ENCODE measurements at regions not wholly inside any gene's neighbourhood (a gene's known extent, or its start where the extent isn't known, plus 50 kb on each side); places are given as distances from the start of the nearest gene placed in this dataset.
"Not testable (repeated sequence)": the region's sequence is repeated elsewhere in the genome, so short reads cannot be mapped to it uniquely, and the experiment has no call there.

DNA sequence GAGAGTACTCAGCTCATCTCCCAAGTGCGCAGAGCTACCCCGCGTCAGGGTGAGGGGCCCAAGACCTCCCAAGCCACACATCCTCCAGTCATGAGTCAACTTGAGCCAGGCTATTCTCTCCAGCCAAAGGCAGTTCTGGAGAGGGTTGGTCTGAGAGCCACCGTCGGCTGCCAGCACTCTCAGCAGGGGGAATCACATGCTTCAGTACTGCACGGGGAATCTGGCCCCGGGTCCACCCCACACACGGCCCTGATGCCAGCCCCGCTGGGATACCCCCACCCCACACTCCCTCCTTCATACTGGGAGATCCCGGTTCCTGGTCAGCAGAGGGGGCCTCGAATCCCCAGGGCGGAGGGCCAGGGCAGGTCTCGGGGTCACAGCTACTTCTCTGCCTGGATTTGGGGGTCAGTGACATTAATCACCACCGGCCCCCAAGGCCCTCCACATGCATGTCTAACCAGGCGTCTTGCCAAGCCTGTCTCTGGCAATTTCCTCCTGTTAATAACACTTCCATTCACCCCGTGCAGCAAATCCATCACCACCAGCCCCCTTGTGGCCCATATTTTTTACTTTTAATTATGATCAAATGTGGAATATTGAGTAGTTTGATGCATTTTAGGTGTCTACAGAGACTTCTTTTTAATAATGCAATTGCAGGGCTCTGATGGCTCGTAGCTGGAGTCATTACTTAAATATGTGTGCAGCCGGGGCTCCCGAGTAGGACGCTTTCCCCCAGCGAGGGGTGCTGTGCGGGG lies 102.9 kb upstream of the PPP1R26 start:
- DNase-seq (ENCODE audit: low read depth): no peak

DNA sequence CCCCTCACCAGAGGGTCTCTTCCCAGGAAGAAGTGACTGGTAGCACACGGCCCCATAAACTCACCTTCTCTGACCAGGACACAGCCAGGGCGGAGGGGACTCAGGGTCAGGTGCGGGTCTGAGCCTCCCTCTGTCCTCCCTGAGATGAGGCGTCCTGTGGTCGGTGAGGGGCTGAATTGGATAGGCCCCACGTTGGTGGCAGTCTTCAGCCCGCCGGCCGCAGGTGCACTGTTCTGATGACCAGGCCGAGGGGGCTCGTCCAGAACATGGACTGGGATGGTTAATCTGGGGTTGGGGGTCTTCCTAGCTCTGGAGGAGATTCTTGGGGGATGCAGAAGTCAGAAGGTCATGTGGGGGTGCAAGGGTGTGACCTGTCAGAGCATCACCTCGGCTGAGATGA lies 102.2 kb upstream of the PPP1R26 start:
- DNase-seq (ENCODE audit: low read depth): no peak

DNA sequence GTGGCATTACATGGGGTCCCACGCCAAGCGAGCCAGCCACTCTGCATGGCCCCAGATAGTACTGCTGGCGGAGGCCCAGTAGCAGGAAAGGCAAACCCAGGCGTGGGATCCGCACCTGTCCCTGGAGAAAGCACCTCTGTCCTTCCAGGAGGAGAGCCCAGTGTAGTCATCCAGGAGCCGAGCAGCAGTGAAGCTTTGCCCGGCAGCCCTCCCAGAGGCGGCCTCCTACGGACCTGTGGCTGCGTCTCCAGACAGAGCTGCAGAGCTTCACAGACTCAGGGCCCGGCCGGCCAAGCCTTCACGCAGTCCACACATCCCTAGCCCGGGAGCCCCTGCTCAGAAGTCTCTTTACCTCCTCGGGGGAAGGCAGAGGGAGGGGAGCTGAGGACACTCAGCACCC lies 100.8 kb upstream of the PPP1R26 start:
- DNase-seq (ENCODE audit: low read depth): no peak

DNA sequence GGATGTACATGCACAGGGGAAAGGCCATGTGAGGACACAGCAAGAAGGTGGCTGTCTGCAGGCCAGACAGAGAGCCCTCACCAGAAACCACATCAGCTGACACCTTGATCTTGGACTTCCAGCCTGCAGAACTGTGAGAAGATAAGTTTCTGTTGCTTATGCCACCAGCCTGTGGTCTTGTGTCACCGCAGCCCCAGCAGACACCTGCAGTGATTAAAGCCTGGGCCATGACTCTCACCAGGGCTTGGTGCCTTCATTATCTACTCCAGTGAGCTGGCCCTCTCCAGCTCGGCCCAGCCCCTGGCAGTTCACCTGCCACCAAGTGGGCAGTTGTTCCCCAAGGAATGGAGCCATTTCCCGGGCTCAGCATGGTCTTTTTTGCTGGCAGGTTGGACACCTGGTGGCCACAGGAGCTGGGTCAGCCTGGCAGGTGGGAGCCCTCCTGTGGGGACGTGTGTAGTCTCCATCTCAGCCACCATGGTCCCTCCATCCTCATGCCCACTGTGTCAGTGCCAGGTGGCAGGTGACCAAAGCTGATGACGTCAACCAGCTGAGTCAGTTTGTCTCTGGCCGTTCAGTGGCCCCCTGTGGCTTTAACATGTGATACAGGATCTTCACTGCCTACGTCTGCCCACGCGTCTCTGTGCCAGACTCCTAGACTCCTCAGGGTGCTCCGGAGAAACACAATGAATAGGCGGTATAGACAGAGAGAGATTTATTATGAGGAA lies 99.9 kb upstream of the PPP1R26 start:
- no peak for DNase-seq (ENCODE audit: low read depth)

DNA sequence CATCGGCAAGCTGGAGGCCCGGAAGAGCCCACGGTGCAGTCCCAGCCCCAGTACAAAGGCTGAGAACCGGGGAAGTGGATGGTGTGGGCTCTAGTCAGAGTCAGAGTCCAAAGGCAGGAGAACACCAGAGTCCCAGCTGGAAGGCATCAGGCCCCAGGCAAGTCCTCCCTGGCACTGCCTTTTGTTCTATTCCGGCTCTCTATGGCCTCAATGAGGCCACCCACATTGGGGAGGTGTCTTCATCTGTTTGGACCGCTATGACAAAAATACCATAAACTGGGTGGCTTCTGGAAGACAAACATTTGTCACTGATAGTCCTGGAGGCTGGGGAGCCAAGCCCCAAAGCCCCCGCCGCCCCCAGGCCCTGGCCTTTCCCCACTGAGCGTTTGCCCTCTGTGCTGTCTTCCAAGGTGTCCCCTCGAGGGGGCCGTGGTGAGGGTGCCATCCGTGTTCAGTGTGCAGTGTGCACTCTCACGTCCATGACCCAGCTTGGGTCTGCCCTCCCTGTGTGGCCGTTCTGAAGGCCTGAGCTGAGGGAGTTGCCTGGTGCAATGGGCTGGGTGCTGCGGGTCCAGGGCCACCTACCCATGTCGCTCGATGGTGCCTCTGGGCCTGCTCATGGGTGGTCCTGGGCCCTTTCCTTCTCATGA lies 99.1 kb upstream of the PPP1R26 start:
- no peak for DNase-seq (ENCODE audit: low read depth)

DNA sequence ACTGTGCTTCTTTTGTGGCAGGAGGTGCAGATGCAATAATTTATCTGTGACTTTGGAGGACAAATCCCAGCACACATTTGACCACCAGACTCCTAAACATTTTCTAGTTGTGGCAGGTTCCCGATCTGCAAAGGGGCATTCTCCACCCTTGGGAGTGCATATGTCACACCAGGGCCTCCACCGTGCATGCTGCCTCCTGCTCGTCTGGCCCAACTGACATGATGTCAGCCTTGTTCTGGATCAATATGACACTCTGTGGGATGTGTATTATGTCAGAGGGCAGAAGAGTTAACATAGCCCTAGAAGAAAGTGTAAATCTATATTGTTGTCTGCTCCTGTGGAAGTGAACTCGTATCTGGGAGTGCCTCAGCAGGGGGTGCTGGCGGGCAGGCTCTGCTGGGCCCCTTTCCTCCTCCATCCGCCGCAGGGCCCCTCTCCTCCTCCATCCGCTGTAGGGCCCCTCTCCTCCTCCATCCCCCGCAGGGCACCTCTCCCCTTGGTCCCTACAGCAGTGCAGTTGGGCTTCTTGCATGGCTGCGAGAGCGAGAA lies 97.7 kb upstream of the PPP1R26 start:
- no peak for DNase-seq (ENCODE audit: low read depth)

DNA sequence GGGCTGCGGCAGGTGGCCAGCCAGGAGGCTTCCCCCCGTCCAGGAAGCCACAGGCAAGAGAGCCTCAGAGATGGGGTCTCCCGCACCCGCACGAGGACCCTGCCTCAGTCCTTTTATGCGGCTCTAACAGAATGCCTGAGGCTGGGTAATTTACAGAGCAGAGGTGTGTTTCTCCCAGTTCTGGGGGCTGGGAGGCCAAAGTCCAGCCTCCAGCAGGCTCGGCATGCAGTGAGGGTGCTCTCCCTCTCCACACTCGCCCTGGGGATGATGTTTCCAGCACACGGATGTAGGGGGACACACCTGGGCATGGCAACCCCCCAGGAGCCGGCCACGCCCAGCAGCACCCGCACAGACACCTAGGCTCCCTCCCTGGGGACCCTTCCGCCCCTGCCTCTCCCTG lies 95.4 kb upstream of the PPP1R26 start:
- no peak for DNase-seq (ENCODE audit: low read depth)

DNA sequence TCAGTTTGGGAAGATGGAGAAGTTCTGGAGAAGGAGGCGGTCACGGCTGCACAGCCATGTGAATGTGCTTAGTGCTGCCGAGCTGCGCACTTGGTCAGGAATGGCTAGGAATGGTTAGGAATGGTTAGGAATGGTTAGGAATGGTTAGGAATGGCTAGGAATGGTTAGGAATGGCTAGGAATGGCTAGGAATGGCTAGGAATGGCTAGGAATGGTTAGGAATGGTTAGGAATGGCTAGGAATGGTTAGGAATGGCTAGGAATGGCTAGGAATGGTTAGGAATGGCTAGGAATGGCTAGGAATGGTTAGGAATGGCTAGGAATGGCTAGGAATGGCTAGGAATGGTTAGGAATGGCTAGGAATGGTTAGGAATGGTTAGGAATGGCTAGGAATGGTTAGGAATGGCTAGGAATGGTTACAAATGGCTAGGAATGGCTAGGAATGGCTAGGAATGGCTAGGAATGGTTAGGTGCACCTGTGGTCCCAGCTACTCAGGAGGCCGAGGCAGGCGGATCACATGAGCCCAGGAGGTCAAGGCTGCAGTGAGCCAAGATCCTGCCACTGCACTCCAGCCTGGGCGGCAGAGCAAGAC lies 94.7 kb upstream of the PPP1R26 start:
- not testable (repeated sequence) for DNase-seq (ENCODE audit: low read depth)

DNA sequence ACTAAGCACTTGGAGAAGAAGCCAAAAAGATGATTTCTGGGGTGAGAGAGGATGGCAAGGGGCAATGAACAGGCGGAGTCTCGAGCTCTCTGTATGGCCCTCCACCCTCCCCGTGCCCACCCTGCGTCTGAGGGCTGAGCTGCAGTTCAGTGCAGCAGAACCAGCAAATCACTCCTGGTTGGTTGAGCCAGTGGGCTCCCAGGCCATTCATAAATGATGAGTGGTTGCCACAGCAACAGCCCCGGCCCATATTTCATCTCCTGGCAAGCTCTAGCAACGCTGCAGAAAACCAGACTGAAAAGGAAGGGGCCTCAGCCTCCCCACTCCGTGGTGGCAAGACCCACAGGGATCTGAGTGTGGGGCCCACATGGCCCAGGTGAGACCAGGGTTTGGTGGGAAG lies 93.8 kb upstream of the PPP1R26 start:
- DNase-seq (ENCODE audit: low read depth): no peak

DNA sequence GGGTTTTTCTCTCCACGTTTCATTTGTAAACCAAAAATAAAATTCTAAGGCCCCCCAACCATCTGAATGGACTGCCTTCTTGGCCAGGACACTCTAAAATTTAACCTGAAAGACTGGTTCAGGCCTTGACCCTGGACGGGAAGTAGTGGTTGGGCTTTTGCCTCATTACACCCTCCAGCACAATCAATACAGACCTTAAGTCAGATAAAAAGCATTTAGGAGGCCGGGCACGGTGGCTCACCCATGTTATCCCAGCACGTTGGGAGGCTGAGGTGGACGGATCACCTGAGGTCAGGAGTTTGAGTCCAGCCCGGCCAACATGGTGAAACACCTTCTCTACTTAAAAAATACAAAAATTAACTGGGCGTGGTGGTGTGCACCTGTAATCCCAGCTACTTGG lies 91.6 kb upstream of the PPP1R26 start:
- DNase-seq (ENCODE audit: low read depth): no peak

DNA sequence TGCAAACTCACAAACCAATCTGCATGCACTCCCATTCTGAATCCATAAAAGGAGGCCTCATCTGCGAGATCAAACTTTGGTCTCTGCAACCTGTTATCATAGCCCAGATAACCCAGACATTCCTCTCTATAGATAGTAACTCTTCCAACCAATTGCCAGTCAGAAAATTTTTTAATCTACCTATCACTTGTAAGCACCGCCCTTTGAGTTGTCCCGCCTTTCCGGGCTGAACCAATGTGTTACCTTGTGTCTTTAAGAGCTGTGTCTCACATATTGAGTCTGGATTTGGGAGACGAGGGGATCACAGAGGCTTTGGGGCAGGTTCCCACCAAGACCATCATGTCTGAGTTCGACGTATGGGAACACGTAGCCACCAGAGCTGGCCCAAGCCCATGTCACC lies 91.1 kb upstream of the PPP1R26 start:
- DNase-seq (ENCODE audit: low read depth): no peak

DNA sequence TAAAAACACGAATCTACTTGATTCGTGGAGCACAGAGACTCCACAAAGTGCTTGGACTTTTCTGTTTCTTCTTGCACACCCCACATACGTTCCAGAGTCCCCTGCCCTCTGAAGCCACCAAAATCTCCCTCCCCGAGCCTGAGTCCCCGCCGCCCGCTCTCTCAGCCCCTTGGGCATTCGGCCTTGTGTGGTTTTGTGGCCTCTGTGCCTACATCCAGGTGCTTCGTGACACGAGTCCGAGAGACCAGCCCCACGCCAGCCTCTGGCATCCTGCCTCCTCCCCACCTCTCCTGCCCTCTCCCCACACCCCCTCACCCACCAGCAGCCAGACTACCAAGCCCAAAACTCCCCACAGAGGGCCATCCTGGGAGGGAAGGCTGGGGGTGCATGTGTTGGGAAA lies 87.8 kb upstream of the PPP1R26 start:
- no peak for DNase-seq (ENCODE audit: low read depth)

DNA sequence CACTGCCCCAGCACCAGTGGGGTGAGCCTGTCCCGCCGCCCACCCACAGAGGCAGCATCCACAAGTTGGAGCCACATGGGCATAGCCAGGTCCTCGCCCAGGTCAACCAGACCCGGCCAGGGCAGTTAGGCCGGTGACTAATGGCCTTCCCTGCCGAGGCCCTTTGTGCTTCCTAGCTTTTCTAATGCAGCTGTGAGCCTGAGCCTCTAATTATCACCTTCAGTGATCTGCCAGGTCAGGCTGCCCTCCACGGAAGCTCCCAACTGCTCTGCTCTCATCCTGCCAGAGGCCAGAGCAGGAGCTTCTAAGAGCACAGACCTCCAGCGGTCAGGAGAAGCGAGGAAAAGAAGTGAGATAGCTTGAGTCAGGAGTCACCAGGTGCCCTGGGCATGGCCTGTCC lies 87.1 kb upstream of the PPP1R26 start:
- no peak for DNase-seq (ENCODE audit: low read depth)

DNA sequence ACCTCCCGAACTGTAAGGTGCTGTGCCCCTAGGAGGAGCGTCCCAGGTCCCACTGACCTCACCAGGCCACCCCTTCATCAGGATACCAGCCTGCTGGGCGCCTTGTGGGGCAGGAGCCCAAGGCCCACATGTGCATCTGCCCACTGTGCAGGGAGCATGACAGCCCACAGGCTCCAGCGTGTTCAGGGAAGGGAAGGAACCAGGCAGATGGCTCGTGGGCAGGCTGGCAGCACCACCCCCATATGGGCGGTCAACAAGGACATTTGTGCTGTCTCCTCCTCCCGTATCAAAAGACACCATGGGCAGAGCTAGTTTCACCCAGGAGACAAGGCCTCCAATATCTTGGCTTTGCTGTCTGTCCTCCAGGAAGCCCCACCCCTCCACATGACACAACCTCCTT lies 85.5 kb upstream of the PPP1R26 start:
- DNase-seq (ENCODE audit: low read depth): no peak

DNA sequence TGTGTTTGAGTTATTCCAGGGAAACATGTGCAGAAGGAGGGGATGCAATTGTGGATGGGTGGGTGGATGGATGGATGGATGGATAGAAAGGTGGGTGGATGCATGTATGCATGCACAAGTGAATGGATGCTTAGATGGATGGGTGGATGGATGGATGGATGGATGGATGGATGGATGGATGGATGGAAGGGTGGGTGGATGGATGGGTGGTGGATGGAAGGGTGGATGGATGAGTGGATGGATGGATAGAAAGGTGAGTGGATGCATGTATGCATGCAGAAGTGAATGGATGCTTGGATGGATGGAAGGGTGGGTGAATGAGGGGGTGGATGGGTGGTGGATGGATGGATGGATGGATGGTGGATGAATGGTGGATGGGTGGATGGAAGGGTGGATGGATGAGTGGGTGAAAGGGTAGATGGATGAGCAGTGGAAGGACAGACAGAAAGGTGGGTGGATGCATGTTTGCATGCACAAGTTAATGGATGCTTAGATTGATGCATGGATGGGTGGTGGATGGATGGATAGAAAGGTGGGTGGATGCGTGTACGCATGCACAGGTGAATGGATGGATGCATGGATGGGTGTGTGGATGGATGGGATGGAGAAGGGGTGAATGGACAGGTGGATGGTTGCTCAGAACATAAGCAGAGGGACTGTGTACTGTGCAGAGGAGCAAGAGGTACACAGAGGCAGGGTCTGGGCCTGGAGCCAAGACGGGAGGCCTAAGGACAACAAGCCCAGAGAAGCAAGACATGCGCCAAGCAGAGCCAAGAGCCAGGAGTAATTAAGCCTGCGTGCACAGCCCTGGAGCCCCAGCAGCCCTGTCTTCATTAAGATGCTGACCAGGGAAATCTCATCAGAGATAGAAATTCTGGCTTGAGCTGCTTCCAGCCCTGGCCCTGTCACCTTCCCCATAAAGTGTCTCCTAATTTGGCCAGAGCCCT lies 84.6 kb upstream of the PPP1R26 start:
- DNase-seq (ENCODE audit: low read depth): no peak

DNA sequence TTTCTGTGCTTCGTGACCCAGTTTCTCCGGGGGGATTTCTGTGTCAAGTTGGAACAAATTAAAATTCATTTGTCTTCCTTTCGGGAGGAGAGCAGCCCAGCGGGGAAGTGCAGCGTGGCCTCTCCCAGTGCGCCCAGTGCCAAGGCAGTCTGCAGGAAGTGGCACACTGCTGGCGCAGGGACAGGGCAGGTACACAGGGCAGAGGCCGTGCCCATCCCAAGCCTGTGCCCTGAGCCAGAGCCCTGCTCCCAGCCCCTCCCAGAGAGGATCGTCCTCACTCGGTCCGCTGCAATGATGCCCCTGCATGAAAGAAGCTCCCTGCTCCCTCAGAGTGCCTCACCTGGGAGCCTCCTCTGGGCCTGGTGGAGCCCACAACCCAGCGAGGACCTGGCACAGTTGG lies 82.4 kb upstream of the PPP1R26 start:
- no peak for DNase-seq (ENCODE audit: low read depth)

DNA sequence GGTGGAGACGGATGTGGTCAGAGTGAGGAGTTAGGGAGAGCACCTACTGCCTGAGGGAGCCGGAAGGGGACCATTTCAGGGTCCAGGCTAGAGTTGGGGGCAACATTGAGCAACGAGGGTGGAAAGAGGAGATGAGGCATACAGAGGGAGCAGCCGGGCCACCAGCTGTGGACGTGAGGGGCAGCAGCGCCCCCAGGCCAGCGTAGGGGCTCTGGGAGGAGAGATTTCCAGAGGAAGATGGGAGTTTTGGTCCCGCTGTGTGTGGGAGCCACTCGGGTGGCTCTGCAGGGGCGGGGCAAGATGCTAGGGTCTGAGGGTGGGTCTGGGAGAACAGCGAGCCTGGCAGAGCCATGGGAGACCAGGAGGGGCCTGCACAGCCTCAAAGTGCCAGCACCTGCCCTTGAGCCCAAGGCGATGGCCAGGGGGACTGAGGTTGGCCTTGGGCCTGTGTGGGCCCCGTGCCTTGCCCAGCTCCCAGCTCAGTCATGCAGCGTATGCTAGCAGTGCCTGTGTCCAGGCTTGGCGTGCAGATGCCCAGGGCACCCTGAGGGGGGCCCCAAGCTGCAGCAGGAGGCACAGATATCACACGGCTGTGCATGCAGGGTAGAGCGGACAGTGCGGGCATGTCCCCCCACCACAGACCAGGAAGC lies 80.5 kb upstream of the PPP1R26 start:
- DNase-seq (ENCODE audit: low read depth): no peak

DNA sequence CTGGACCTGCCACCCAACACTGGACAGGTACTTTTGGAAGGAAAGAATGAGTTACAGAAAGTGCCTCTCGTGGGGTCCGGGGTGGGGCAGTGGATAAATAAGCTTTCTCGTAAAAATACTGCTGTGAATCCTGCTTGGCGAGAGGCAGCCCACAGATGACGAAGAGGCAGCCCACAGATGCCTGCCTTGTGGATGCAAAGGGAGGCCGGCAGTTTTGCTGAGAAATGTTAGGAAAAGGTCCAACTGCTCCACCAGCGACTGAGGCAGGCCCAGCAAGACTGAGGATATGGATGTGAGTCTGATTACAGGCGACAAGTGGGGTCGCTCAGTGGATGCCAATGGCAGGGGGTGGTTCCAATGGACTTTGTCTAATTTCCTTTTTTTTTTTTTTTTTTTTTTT lies 79.1 kb upstream of the PPP1R26 start:
- DNase-seq (ENCODE audit: low read depth): no peak

DNA sequence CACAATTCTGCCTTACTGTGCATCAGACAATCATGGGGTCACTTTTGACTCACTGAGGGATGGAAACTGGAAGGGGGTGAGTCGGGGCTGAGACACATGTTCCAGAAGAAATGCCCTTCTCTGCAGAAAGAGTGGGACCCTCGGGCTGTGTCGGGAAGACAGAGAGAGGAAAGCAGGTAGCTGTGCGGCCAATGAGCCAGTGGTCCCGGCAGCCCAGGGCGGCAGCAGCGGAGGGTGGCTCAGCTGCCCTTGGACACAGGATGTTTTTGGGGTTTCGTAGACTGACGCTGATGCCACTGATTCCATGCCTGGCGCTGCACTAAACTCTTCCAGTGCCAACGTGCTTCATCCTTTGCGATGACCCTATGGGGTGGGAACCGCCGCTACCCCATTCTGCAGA lies 78.4 kb upstream of the PPP1R26 start:
- DNase-seq (ENCODE audit: low read depth): no peak

DNA sequence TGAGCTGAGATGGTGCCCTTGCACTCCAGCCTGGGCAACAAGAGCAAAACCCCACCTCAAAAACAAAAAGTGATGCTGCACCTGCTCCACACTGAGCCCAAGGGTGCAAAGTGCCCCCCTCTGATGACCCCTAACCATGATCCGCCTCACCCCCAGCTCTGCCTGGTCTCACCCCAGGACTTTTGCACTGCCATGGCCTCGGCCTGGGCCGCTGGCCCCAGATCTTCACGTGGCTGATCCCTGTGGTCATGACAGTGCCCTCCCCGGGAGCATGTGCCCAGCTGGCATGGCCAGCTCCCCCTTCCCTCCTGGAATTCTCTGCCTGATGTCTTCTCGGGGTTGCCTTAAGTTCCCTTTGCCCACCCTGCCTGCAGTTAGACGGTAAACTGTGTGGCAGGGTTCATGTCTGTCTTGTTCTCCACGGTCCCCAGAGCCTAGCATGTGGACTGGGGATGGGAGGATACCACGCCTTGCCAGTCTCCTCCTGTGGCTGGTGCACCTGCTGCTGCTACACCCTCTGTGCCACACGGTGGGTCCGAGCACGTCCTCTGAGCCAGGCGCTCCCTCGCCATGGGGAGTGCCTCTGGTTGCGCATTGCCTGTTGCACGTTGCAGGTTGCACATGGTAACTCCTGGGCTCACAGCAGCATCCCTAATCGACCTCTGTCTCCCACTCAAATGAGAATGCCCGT lies 77.4 kb upstream of the PPP1R26 start:
- DNase-seq (ENCODE audit: low read depth): no peak
